ENCODE measurements at regions not wholly inside any gene's neighbourhood (a gene's known extent, or its start where the extent isn't known, plus 50 kb on each side); places are given as distances from the start of the nearest gene placed in this dataset.

DNA sequence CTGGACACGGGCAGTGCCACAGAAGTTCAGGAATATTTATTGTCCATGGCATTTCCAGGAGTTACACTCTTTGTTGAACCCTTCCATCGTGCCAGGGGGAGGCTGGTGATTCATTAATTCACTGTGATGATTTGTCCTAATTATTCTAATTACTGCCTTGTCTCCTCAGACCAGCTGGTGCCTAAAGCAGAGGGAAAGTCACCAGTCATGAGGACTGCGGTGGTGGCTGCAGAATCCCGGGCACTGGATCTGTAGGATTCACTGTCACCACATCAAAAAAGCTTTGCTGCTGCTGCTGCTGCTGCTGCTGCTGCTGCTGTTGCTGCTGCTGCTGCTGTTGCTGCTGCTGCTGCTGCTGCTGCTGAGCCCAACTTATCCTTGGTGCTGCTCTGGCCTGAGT is 908.2 kb downstream of the TSN start:
- no peak overlapping the region for H3K27ac ChIP-seq
- TF ChIP-seq CTCF (conservative IDR thresholded peaks at IDR 0.05), result no peak

GRCh38 chr2:122669627-122670026 is 914.2 kb downstream of the TSN start:
- no peak for TF ChIP-seq CTCF (conservative IDR thresholded peaks at IDR 0.05)
- no peak overlapping the region for H3K27ac ChIP-seq

- TF ChIP-seq CTCF (conservative IDR thresholded peaks at IDR 0.05), result no peak
- H3K27ac ChIP-seq, result no peak overlapping the region
Observed at GRCh38 chr2:122670897-122671296, 915.4 kb downstream of the TSN start.

DNA sequence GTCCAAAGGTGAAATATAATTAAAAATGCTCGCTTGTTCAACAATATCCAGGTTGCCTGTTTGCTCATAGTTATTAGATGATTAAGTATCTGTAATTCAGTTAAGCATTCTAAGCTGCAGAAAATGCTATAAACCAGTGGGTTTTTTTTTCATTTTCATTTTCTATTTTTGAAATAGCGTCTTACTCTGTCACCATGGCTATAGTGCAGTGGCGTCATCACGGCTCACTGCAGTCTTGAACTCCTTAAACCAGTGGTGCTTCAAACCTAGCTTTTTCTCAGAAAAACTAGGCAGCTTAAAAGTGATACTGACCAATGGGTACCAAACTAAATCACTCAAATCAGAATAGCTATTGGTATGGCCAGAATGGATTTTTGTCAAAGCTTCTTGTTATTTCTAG is 925.2 kb downstream of the TSN start:
- no peak overlapping the region for H3K27ac ChIP-seq
- TF ChIP-seq CTCF (conservative IDR thresholded peaks at IDR 0.05), result no peak

DNA sequence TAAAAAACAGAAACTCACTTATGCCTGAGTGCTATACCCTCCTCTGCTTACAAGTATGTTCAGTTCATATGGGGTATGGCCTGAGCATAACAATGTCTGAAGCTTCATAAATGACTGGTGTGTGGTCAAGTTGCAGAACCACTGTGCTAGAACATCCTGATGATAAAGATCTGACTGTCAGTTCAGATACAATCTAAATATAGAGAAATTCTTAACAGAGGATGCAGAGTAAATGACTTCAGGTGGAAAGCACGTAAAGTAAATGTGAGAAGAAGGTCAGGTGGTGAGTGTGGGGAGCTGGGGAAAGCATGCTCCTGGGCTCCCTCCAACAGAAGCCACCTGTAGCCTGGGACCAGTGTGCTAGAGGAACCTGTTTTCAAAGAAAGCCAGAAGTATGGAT is 926.2 kb downstream of the TSN start:
- H3K27ac ChIP-seq, result peak overlapping the region; percentile 33
- TF ChIP-seq CTCF (conservative IDR thresholded peaks at IDR 0.05), result no peak

DNA sequence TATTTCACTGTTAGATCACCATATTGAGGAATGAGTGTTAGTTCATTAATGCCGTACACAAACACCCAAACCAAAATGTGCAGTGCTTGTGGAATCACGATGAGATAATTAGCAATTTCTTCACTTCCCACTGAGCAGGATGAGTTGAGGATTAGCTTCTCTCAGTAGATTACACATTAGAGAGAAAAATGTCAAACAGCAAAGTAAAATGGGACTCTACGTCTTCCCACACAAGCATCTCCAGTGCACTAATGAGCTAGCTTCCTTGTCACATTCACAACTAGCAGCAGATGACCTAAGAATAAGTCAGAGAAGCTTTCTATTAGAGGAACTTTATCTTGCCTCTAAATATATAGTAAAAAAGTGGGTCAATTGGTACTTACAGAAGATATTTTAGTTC is 926.9 kb downstream of the TSN start:
- TF ChIP-seq CTCF (conservative IDR thresholded peaks at IDR 0.05), result no peak
- peak overlapping the region; percentile 33 for H3K27ac ChIP-seq

- TF ChIP-seq CTCF (conservative IDR thresholded peaks at IDR 0.05), result no peak
- H3K27ac ChIP-seq, result peak overlapping the region; percentile 33; the same call in 1 of the 2 replicates
Observed at GRCh38 chr2:122683018-122683417, 927.6 kb downstream of the TSN start.

Data from VCaP (cell line).